ENCODE measurements at regions not wholly inside any gene's neighbourhood (a gene's known extent, or its start where the extent isn't known, plus 50 kb on each side); places are given as distances from the start of the nearest gene placed in this dataset.

- TF ChIP-seq CTCF (IDR thresholded peaks at IDR 0.05) (no peak), POLR2A (IDR thresholded peaks at IDR 0.05) (no peak), POLR2AphosphoS5 (IDR thresholded peaks at IDR 0.05; ENCODE audit: insufficient read depth in 1 of 2, low read depth in 1 of 2) (no peak)
Measured at GRCh38 chr5:19125956-19126713, 861.9 kb downstream of the CDH18 start.

Data from vagina (tissue), 2 donors.